ENCODE measurements at regions not wholly inside any gene's neighbourhood (a gene's known extent, or its start where the extent isn't known, plus 50 kb on each side); places are given as distances from the start of the nearest gene placed in this dataset.

- no peak for TF ChIP-seq CTCF (conservative IDR thresholded peaks at IDR 0.05; ENCODE audit: low read depth, low read length)
- TF ChIP-seq EZH2 (IDR thresholded peaks at IDR 0.05; ENCODE audit: borderline replicate concordance, low read depth, low read length, poor library complexity, severe bottlenecking): no peak
These were observed 395.1 kb upstream of the RPS23 start for GRCh38 chr5:82673057-82673809.

Measured in A673 (cell line).